ENCODE measurements at regions not wholly inside any gene's neighbourhood (a gene's known extent, or its start where the extent isn't known, plus 50 kb on each side); places are given as distances from the start of the nearest gene placed in this dataset.

GRCh38 chr20:12306107-12306506, 388.4 kb downstream of the BTBD3 start:
- no peak for DNase-seq
- TF ChIP-seq POLR2A (IDR thresholded peaks at IDR 0.05; ENCODE audit: low read length) (no peak), GATA1 (IDR thresholded peaks at IDR 0.05; ENCODE audit: low read depth, low read length) (no peak)

GRCh38 chr20:12311094-12311865, 393.6 kb downstream of the BTBD3 start:
- DNase-seq = no peak
- no peak for TF ChIP-seq GATA1 (IDR thresholded peaks at IDR 0.05; ENCODE audit: low read depth, low read length)
- TF ChIP-seq POLR2A (IDR thresholded peaks at IDR 0.05; ENCODE audit: low read length) = no peak

GRCh38 chr20:12315652-12316051, 398.0 kb downstream of the BTBD3 start:
- no peak for DNase-seq

GRCh38 chr20:12316794-12317193, 399.1 kb downstream of the BTBD3 start:
- TF ChIP-seq GATA1 (IDR thresholded peaks at IDR 0.05; ENCODE audit: low read depth, low read length) (no peak), POLR2A (IDR thresholded peaks at IDR 0.05; ENCODE audit: low read length) (no peak)
- no peak for DNase-seq

More at GRCh38 chr20:12315652-12316051, 398.0 kb downstream of the BTBD3 start:
- TF ChIP-seq POLR2A (IDR thresholded peaks at IDR 0.05; ENCODE audit: low read length) = no peak

- TF ChIP-seq GATA1 (IDR thresholded peaks at IDR 0.05; ENCODE audit: low read depth, low read length) (no peak), POLR2A (IDR thresholded peaks at IDR 0.05; ENCODE audit: low read length) (no peak)
- no peak for DNase-seq
Measured at GRCh38 chr20:12317433-12317832, 399.7 kb downstream of the BTBD3 start.

- TF ChIP-seq GATA1 (IDR thresholded peaks at IDR 0.05; ENCODE audit: low read depth, low read length) (no peak), POLR2A (IDR thresholded peaks at IDR 0.05; ENCODE audit: low read length) (no peak)
- DNase-seq = no peak
Measured at GRCh38 chr20:12318043-12318442, 400.4 kb downstream of the BTBD3 start.

- no peak for DNase-seq
- TF ChIP-seq GATA1 (IDR thresholded peaks at IDR 0.05; ENCODE audit: low read depth, low read length) (no peak), POLR2A (IDR thresholded peaks at IDR 0.05; ENCODE audit: low read length) (no peak)
Measured at GRCh38 chr20:12321736-12322135, 404.0 kb downstream of the BTBD3 start.

GRCh38 chr20:12327205-12327604, 409.5 kb downstream of the BTBD3 start:
- no peak for TF ChIP-seq GATA1 (IDR thresholded peaks at IDR 0.05; ENCODE audit: low read depth, low read length)
- TF ChIP-seq POLR2A (IDR thresholded peaks at IDR 0.05; ENCODE audit: low read length) = no peak
- no peak for DNase-seq

- DNase-seq = no peak
- TF ChIP-seq POLR2A (IDR thresholded peaks at IDR 0.05; ENCODE audit: low read length) (no peak), GATA1 (IDR thresholded peaks at IDR 0.05; ENCODE audit: low read depth, low read length) (no peak)
Measured at GRCh38 chr20:12331236-12331635, 413.5 kb downstream of the BTBD3 start.

- no peak for TF ChIP-seq GATA1 (IDR thresholded peaks at IDR 0.05; ENCODE audit: low read depth, low read length)
- no peak for TF ChIP-seq POLR2A (IDR thresholded peaks at IDR 0.05; ENCODE audit: low read length)
- no peak for DNase-seq
Measured at GRCh38 chr20:12337601-12338000, 419.9 kb downstream of the BTBD3 start.

- TF ChIP-seq POLR2A (IDR thresholded peaks at IDR 0.05; ENCODE audit: low read length) (no peak), GATA1 (IDR thresholded peaks at IDR 0.05; ENCODE audit: low read depth, low read length) (no peak)
- DNase-seq = no peak
Measured at GRCh38 chr20:12345978-12346377, 428.3 kb downstream of the BTBD3 start.

- no peak for DNase-seq
- TF ChIP-seq GATA1 (IDR thresholded peaks at IDR 0.05; ENCODE audit: low read depth, low read length) (no peak), POLR2A (IDR thresholded peaks at IDR 0.05; ENCODE audit: low read length) (no peak)
Measured at GRCh38 chr20:12353842-12354241, 436.1 kb downstream of the BTBD3 start.

GRCh38 chr20:12354725-12355124, 437.0 kb downstream of the BTBD3 start:
- DNase-seq = no peak
- no peak for TF ChIP-seq POLR2A (IDR thresholded peaks at IDR 0.05; ENCODE audit: low read length)
- TF ChIP-seq GATA1 (IDR thresholded peaks at IDR 0.05; ENCODE audit: low read depth, low read length) = no peak

- no peak for DNase-seq
- TF ChIP-seq POLR2A (IDR thresholded peaks at IDR 0.05; ENCODE audit: low read length) (no peak), GATA1 (IDR thresholded peaks at IDR 0.05; ENCODE audit: low read depth, low read length) (no peak)
Measured at GRCh38 chr20:12355185-12355584, 437.5 kb downstream of the BTBD3 start.

- TF ChIP-seq POLR2A (IDR thresholded peaks at IDR 0.05; ENCODE audit: low read length) = no peak
- no peak for TF ChIP-seq GATA1 (IDR thresholded peaks at IDR 0.05; ENCODE audit: low read depth, low read length)
- no peak for DNase-seq
Measured at GRCh38 chr20:12358006-12358654, 440.4 kb downstream of the BTBD3 start.
